Body of pancreas (tissue), 4 donors: ENCODE measurements at regions not wholly inside any gene's neighbourhood (a gene's known extent, or its start where the extent isn't known, plus 50 kb on each side); places are given as distances from the start of the nearest gene placed in this dataset.

ENCODE experiments used
- ATAC-seq: fragments of 150-250 bp; one replicate; pipeline ENCODE4 v1.9.1; 2016
- DNase-seq, 4 donors: peaks; one replicate each; pipeline ENCODE4 v3.0.0-alpha.2; 2019
- H3K27ac ChIP-seq, 4 donors: fragments of 200-600 bp; sonication (generic); 1 replicate in 3 of 4; 2 replicates in 1 of 4; pipeline versions ENCODE4 v1.5.1 to v1.6.1; 2016 to 2019; ENCODE audit warnings: mild to moderate bottlenecking in 1 of 4, mixed read lengths in 1 of 4, moderate library complexity in 1 of 4
- H3K27me3 ChIP-seq, 2 donors: fragments of 200-600 bp; sonication (generic); one replicate each; pipeline ENCODE4 v1.6.0; 2016; ENCODE audit warnings: mild to moderate bottlenecking in 1 of 2
- H3K36me3 ChIP-seq, 2 donors: fragments of 200-600 bp; sonication (generic); replicated peaks in 1 of 2; 2 replicates each; pipeline ENCODE4 v1.5.1; 2016; ENCODE audit warnings: low read depth in 2 of 2; ENCODE audit not compliant: insufficient read depth in 1 of 2
- H3K4me1 ChIP-seq: fragments of 200-600 bp; sonication (generic); one replicate; pipeline ENCODE4 v1.6.0; 2016
- H3K4me3 ChIP-seq, 2 donors: fragments of 200-600 bp; sonication (generic); 1 replicate in 1 of 2; 2 replicates in 1 of 2; pipeline ENCODE4 v1.5.1; 2016 to 2019
- H3K9me3 ChIP-seq, 3 donors: fragments of 200-600 bp; sonication (generic); 1 replicate in 2 of 3; 2 replicates in 1 of 3; pipeline ENCODE4 v1.5.1; 2016
- CTCF ChIP-seq, 7 experiments: fragments of 450-650 bp in 4 of 7; fragments of 200-600 bp in 3 of 7; sonication (generic) in 3 of 7; IDR thresholded peaks; one replicate each; pipeline ENCODE4 v1.5.1; 2016 to 2019; ENCODE audit warnings: antibody characterized with exemption in 7 of 7
- POLR2A ChIP-seq, 3 donors: fragments of 450-650 bp; IDR thresholded peaks; one replicate each; pipeline ENCODE4 v1.6.1; 2016; ENCODE audit warnings: antibody characterized with exemption in 3 of 3, mild to moderate bottlenecking in 2 of 3
- WGBS, 2 donors: methylation state at CpG; one replicate each; pipeline ENCODE4 v1.1.5; 2017; 5-methylcytosine and 5-hydroxymethylcytosine counted together
- intact Hi-C: fragments of 100-400 bp; cut with DNase I; formaldehyde crosslinking; loops from one replicate; pipeline ENCODE4 v1.15.1; 2023

GRCh38 chr12:86659985-86660384, 403.8 kb upstream of the MGAT4C start:
- no peak for ATAC-seq
- WGBS, 2 donors = 16 to 31% methylated on average over 2 of the region's 2 CpGs
- no peaks in the 10 kb centered on the region for H3K27me3 ChIP-seq
- no peak for TF ChIP-seq POLR2A (IDR thresholded peaks at IDR 0.05)
- TF ChIP-seq CTCF (IDR thresholded peaks at IDR 0.05) = no peak
- no peak for DNase-seq
- no peak overlapping the region for H3K27ac ChIP-seq
- no peaks in the 10 kb centered on the region for H3K36me3 ChIP-seq
- H3K4me1 ChIP-seq = no peaks in the 10 kb centered on the region
- no peak overlapping the region for H3K4me3 ChIP-seq
- no peaks in the 10 kb centered on the region for H3K9me3 ChIP-seq
- intact Hi-C loops = no loop called here

GRCh38 chr12:86658303-86658702, 402.1 kb upstream of the MGAT4C start:
- Histone ChIP-seq H3K27ac (no peak overlapping the region), H3K4me1 (no peaks in the 10 kb centered on the region), H3K9me3 (no peaks in the 10 kb centered on the region), H3K36me3 (no peaks in the 10 kb centered on the region), H3K4me3 (no peak overlapping the region), H3K27me3 (no peaks in the 10 kb centered on the region)
- ATAC-seq = no peak
- intact Hi-C loops = no loop called here
- DNase-seq = no peak
- no peak for TF ChIP-seq POLR2A (IDR thresholded peaks at IDR 0.05)
- no peak for TF ChIP-seq CTCF (IDR thresholded peaks at IDR 0.05)

DNA sequence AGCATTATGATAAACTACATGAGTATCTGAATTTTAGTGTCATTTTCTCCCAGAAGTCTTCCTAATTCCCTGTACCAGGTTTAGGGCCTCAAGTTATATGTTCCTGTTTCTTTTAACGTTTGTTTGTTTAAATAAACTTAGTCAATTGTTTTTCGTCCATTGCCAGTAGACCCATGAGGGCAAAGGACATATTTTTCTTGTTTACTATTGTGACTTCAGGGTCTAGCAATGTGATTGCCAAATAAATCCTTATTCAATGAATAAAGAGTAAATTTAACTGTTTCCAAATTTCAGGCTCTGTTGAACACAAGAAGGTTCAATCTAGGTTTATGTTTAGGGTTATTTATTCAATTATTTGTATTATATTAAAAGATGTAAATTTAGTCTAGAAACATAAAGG, 391.6 kb upstream of the MGAT4C start:
- 29 to 36% methylated on average over 2 of the region's 2 CpGs for WGBS, 2 donors
- Histone ChIP-seq H3K27ac (no peak overlapping the region), H3K9me3 (no peaks in the 10 kb centered on the region), H3K36me3 (no peaks in the 10 kb centered on the region), H3K27me3 (no peaks in the 10 kb centered on the region), H3K4me3 (no peak overlapping the region), H3K4me1 (no peaks in the 10 kb centered on the region)
- ATAC-seq (no peak), DNase-seq (no peak)
- intact Hi-C loops = no loop called here
- TF ChIP-seq POLR2A (IDR thresholded peaks at IDR 0.05) = no peak
- TF ChIP-seq CTCF (IDR thresholded peaks at IDR 0.05) = no peak

- DNase-seq = no peak
- ATAC-seq = no peak
- H3K27me3 ChIP-seq = no peaks in the 10 kb centered on the region
- H3K4me3 ChIP-seq = no peak overlapping the region
- H3K9me3 ChIP-seq = no peaks in the 10 kb centered on the region
- no peaks in the 10 kb centered on the region for H3K4me1 ChIP-seq
- TF ChIP-seq CTCF (IDR thresholded peaks at IDR 0.05) (no peak), POLR2A (IDR thresholded peaks at IDR 0.05) (no peak)
- no peak overlapping the region for H3K27ac ChIP-seq
- no peaks in the 10 kb centered on the region for H3K36me3 ChIP-seq
- intact Hi-C loops = no loop called here
- WGBS, 2 donors = 47 to 68% methylated on average over 4 of the region's 4 CpGs
Measured at GRCh38 chr12:86634456-86635410, 378.5 kb upstream of the MGAT4C start.

DNA sequence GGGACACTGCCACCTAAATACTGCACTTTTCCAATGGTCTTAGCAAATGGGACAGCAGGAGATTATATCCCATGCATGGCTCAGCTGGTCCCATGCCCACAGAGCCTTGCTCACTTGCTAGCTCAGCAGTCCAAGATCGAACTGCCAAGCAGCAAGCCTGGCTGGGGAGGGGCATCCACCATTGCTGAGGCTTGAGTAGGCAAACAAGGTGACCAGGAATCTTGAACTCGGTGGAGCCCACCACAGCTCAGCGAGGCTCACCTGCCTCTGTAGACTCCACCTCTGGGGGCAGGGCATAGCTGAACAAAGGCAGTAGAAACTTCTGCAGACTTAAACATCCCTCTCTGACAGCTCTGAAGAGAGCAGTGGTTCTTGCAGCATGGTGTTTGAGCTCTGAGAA, 370.8 kb upstream of the MGAT4C start:
- Histone ChIP-seq H3K27me3 (no peaks in the 10 kb centered on the region), H3K36me3 (no peaks in the 10 kb centered on the region), H3K4me1 (no peaks in the 10 kb centered on the region), H3K27ac (no peak overlapping the region), H3K9me3 (peaks cover 0 to 4% (median 0%) of the 10 kb centered on the region in 3 donors), H3K4me3 (no peak overlapping the region)
- no peak for DNase-seq
- no peak for TF ChIP-seq CTCF (IDR thresholded peaks at IDR 0.05)
- no peak for TF ChIP-seq POLR2A (IDR thresholded peaks at IDR 0.05)
- 63 to 100% methylated on average over 2 to 3 of the region's 3 CpGs for WGBS, 2 donors
- ATAC-seq = no peak
- intact Hi-C loops = no loop called here
